Germinal center (tissue), 1 donor: ENCODE measurements at regions not wholly inside any gene's neighbourhood (a gene's known extent, or its start where the extent isn't known, plus 50 kb on each side); places are given as distances from the start of the nearest gene placed in this dataset.

ENCODE experiments used
- DNase-seq: peaks from one replicate; pipeline ENCODE4 v3.0.0; 2012; ENCODE audit warnings: mixed read lengths, low spot score

DNA sequence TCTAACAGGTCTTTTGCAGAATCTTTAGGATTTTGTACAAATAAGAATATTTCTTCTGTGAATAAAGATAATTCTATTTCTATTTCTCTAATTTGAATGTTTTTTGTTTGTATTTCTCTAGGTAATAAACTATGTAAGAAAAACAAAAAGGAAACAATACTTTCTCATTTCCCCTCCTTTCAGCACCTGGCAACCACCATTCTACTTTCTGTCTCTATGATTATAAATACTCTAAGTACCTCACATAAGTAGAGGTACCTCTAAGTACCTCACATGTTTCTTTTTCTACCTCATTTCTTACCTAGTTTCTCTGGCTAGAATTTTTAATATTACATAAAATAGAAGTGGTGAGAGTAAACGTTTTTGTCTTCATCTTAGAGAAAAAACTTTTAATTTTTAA lies 550.0 kb downstream of the EPHA5 start:
- no peak for DNase-seq

DNA sequence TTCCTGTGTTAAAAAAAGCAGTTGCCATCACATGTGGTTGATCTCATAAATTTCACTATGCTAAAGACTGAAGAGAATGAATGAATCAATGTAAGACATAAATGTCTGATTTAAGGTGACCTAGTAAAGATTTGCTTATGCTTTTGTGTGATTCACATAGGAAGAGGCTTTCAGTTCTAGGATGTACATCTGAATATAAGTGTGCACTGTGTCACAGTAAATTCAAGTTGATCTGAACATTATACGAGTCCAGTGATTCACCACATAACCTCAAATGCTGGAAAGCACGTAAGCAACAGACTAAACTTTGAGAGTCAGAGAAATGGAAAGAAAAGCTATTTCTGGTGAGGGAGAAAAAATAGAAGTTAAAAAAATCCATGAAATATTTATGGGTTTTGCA lies 567.9 kb downstream of the EPHA5 start:
- DNase-seq: no peak

DNA sequence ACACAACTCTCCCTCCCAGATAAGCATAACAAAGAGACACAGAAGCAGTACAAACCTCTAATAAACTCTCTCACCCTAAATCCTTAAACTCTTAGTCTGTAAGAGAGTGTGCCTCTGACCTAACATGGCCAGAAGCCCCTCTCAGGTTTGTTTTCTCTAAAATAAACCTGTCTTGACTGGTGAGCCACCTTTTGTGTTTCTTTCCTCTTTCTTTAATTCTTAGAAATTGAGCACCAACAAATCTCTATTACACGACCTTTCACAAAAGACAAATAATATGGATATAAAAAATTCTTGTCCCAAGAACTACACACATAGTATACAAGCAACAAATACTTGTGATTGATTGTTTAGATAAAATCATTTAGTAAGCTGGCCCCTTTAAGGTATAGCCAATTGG lies 573.7 kb downstream of the EPHA5 start:
- no peak for DNase-seq

DNA sequence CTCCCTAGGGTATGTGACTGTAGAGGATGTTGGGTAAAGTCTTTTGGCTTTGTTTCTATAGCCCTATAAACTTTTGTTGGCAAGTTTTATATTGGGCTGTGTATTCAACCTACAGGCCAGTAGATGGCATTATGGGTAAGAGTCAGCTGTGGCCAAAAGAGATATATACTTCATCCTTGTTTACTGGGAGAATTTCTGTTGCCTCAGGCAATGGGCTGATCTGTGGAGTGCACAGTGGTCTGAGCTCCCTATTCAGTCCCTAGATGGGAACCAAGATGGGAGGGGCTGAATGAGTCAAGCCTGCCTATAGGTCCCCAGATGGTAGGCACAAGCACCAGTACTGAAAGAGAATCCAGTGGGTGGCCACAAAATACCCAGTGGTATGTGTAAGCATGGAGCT lies 580.6 kb downstream of the EPHA5 start:
- DNase-seq: no peak

DNA sequence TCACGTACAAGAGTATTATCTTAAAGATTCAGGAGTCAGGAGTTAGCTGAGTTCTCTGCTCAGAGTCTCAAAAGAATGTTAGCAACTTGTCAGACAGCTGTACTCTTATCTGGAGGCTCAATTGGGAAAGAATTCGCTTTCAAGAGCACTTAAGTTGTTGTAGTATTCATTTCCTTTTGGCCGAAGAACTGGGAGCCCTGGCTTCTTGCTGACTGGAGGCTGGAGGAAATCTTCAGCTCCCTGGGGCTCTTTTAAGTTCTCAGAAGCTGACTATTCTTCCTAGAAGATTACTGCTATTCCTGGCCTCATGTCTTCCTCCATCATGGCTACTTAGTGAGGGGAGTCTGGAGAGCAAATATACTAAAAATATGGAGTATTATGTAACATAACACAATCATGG lies 587.2 kb downstream of the EPHA5 start:
- DNase-seq: no peak

DNA sequence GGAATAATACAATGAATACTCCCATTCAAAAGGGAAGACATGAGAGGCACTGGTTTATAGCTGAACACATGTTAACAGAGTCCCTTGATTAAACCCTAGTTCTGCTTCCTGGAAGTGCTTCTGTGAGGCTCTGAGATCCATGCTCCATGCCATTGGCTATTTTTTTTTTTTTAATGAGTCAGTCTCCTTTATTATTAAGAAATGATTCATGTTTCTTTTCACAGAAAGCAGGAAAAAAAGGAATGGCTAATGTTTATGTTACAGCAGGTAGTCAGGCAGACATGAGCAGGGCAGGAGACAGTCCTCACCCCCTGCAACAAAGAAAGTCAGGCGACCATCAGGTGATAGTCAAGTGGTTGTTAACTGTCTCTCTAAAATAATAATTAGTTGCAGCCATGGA lies 598.7 kb downstream of the EPHA5 start:
- DNase-seq: no peak

DNA sequence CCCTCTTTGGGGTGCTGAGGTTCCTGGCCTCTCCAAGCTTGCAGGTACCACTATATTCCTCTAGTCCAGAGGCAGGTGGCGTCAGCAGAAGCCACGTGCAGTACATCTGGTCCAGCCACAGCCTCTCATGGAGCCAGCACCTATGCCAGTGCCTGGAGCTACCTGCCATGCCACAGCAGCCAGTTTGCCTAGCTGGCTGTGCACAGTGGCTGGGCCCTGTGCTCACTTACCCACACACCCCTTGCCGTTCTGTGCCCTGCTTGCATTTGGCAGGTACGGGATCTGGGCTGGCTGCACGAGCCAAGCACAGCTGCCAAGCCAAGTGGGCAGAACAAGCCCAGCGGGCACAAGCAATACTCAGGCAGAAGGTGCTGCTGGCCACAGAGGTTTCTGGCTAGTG lies 601.1 kb downstream of the EPHA5 start:
- DNase-seq: no peak

DNA sequence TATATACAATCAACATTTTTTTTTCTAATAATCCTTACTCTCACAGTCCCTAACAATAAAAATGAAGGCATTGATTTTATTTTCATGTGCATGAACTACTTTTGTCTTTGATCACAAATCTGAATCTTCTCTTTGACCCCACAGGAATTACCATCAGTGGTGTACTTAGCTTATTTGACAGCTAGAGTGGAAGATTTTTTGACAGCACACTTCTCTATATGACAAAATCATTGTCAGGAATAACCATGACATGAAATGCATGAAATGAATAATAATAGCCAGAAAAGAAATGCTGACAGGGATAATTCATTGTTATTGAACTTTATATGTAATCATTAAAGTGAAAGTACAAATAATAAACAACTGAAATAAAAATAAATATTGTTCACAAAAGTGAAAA lies 604.2 kb downstream of the EPHA5 start:
- no peak for DNase-seq

DNA sequence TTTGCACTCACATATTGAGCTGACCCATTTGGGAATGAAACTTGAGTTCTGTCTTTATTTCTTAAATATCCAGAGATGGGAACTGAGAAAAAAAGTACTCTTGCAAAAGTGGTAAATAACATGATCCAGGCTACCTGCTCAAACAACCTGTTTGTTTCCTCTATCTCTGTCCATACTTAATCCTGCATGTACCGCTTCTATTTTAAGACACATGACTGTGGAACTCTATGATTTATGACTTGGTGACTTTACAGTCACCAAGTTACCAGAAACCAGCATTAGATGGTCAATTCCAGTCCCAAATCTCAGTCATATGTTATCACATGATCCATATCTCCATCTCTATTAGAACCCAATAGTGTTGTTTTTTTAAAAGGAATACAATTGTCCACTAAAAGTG lies 606.7 kb downstream of the EPHA5 start:
- no peak for DNase-seq

DNA sequence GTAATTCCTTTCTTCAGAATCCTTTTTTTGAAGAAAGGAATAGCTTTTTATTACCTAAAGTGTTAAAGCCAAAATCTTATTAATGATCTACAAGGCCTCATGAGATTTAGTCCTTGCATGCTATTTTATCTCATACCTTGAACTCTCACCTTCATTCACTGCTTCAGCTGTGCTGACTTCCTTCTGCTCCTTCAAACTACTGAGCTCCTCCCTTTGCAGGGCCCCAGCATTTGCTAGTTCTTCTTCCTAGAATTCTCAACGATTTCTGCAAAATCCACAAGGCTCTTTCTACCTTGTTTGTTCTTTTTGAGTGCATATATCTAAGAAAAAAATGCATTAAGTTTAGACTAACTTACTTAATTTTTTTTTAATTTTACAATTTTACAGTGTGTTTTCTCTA lies 619.5 kb downstream of the EPHA5 start:
- no peak for DNase-seq

DNA sequence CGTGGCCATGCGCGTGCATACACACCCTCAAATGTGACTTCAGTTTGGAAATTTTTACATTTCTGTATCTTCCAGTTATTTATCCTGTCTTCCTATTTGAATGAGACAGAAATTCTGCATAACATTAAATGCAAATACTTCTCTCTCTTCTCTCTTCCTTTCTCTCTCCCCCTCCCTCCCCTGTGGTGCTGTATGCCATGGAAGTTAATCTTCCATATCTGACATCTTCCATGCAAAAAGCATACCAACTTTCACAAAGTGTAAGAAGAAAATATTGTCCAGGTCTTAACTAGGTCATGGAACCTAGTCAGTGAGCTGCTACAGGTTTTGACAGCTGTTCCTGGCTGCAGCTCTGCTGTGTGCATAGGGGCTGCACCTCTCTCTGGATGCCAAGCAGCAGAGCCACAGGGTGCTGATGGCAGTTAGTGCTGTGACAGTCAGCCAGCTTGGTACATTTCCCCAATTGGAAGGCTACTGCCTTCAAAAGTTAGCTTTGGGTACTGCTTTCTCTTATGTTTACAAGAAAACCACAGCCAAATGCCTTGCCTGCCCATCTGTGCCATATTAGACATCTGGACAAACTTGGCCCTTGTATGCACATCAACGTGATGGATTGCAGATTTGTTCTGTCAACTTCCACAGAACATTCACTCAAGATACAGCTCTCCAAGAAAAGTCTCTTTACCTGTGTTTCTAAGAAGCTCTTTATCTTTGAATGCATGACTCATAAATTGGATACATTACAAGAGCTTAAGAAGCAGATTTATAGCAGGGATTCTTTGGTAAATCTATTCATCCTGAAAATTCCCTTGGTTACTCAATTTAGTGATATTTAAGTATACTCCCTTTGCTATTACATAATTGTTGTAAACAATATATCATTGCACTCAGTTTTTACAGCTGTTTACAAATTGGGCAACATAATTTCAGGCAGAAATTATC lies 623.8 kb downstream of the EPHA5 start:
- no peak for DNase-seq

DNA sequence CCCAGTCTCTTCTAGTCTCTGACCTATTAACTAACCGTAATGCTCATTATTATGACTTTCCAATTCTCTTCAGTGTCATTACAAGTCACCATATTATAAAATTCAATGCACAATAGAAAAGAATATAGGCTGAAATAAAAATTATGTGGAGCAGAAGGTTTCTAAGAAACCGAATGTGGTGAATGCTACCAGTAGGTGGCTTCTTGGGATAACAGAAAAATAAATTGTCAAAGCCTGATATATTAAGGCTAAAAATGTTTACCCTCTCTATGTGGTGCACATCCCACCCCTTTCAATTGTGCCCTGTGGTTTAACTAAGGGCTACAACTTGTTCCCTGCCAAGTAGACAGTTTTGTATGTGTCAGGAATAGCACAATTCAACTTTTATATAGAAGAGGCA lies 624.6 kb upstream of the TECRL start:
- DNase-seq: no peak

DNA sequence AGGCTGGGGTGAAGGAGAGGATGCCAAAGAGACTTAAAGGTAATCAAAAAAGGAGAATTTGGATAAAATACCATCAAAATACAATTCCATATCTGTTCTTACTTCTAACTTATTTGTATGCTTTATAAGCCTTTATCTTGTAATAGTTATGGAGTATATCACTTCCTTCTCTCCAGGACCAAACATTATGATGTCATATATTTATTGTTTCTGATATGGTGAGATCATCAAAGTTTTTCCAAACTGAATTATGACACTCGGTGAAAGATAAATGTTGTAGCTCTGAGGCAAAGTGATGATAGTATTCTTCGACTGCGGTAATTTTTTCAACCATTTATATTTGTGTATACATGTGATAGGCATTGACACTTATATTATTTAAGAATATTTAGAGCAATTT lies 619.3 kb upstream of the TECRL start:
- DNase-seq: no peak

DNA sequence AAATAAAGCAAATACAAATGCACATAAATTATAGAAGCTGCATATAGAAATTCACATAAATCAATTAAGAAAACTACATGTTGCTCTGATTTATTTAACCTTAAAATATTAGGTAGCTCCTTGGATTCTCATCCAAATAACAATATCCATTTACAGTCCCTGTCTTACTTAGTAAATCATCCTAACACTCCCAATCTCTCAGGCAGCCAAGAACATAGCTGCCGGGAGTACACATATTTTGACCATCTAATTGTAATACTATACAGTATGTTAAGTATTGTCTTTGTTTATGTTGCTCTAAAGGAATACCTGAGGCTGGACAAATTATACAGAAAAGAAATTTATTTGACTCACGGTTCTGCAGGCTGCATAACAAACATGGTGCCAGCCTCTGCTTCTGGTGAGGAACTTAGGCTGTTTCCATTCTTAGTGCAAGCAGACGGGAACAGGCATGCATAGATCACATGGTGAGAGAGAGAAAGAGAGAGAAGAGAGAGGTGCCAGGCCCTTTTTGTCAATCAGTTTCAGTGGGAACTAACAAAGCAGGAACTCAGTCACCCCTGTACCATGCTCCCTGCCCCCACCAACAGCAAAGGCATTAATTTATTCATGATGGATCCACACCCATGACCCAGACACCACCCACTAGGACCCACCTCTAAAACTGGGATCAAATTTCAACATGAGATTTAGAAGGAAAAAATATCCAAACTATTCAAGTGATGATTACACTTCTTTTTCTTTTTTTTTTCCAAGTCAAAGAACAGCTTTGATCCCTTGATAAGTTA lies 614.8 kb upstream of the TECRL start:
- DNase-seq: no peak

DNA sequence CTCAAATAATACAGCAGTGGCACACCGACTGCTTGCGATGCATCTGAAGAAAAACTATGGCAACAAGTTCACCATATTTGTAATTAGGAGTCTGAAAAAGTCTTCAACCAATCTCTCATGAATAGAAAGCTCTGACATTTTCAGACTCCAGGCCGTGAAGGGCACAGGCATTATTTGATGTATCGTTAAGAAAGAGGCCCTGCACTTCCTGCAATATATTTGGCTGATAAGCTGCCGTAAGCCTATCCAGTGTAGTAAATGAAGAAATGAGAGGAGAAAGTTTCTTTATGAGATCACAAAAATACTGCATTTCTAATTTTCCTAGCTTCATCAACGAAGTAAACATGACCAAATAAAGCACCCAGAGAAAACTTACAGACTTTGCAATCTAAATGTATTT lies 613.8 kb upstream of the TECRL start:
- DNase-seq: no peak

DNA sequence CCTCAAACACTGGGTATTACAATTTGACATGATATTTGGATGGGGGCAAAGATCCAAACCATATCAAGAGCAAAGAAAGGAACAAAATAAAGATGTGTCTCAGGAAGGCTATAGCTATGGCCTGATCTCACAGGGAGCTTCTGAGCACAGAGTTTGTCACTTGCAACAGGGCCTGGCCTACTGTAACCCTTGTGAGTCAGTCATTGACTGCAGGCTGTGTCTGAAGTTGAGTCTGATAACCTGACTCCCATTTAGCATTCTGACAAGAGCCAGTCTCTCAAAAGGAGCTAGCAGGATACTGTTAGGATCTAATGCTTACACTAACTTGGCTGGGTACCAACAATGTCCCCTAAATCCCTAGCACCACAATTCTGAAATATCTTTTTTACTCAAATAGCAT lies 612.5 kb upstream of the TECRL start:
- DNase-seq: no peak

DNA sequence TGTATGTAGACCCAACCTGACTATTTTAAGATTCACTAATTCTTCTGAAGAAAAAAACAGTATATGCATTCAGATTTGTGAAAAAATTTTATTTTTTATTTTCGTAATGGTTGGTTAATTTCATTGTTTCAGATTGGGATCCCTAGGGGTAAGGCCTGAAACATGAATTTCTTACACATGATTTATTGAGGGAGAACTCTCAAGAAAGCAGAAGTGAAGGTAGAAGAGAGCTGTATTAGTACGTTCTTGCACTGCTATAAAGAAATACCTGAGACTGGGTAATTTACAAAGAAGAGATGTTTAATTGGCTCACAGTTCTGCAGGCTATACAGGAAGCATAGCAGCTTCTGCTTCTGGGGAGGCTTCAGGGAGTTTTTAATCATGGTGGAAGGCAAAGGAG lies 611.9 kb upstream of the TECRL start:
- DNase-seq: no peak

DNA sequence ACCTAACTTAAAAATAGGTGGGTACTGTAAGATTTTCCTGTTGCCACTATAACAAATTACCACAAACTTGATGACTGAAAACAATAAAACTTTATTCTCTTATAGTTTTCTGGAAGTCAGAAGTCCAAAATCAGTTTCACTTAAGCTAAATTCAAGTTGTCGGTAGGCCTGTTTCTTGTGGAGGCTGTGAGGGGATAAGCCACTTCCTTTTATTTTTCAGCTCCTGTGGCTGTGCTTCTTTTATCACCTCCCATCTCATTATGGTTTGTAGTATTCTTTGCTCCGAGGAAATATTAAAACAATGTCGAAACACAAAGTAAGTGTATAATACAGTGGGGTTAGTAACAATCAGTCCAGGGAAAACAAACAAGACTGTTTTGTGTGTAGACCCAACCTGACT lies 610.5 kb upstream of the TECRL start:
- no peak for DNase-seq

DNA sequence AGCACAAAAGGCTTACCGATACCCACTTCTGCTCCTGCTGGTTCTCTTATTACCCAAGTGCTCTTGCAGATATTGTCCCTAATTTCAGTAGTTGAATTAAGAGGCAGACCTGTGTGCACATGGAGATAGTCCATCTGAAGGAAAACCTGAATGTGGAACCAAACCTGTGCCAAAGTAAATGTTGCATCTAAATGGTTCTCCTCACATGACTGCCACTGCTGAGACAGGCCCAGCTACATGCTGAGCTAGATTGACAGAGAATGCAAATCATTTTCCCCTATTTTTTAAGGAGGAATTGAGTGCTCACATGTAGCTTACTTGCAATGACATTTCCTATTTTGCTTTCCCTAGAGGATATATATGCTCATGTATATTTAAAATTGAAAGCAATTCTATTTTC lies 609.1 kb upstream of the TECRL start:
- no peak for DNase-seq

DNA sequence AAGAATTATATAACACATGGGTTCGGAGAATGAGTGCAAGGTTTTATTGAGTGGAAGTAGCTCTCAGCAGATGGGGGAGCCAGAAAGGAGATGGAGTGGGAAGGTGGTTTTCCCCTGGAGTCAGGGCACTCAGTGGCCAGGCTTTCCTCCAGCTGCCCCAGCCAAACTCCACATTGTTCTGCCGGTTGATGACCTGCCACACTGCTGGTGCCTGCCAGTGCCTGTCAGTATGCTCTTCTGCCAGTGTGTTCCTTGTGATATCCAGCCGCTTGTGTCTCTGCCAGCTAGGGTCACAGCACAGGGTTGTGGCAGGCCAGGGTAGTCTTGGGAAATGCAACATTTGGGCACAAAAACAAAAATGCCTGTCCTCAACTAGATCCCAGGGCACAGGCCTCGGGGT lies 604.8 kb upstream of the TECRL start:
- DNase-seq: no peak

DNA sequence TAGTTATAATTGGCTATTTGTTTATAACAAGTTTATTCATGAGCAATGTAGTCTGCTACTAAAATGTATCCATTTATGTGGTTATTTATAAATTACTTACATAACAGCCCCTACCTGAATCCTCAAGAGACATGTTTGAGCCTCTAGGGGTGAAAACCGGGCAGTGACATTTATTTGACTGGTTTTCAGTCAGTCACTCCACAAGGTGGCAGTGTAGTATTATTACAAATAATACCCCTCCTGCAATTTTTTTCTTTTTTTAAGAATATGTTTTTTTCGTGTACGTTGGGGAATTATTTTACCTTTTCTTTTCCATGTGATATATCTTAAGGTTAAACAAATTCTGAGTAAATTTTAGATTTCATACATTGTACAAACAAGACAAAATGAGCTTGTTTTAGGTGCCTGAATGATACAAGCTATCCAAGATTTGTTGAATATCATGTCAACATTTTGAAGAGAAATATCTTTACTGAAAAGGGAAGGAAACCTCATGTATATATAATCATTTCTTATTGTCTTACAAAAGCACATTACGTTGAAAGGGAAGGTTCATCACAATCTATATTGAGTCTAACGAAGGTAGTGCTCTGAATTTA lies 598.7 kb upstream of the TECRL start:
- no peak for DNase-seq

DNA sequence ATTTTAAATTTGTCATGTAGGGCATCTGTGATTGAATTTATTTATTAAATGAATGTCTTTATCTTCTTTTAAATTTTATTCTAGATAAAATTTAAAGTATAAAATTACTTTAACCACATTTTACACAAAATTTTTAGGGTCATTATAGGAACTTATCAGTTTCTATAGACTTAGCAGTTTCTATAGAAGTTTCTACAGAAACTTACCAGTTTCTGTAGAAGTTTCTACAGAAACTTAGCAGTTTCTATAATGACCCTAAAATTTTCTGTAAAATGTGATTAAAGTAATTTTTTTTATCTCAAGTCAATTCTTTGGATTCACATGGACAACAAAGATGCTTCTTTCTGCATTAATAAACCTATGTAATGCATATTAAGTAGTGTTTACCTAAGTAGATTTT lies 565.9 kb upstream of the TECRL start:
- no peak for DNase-seq

DNA sequence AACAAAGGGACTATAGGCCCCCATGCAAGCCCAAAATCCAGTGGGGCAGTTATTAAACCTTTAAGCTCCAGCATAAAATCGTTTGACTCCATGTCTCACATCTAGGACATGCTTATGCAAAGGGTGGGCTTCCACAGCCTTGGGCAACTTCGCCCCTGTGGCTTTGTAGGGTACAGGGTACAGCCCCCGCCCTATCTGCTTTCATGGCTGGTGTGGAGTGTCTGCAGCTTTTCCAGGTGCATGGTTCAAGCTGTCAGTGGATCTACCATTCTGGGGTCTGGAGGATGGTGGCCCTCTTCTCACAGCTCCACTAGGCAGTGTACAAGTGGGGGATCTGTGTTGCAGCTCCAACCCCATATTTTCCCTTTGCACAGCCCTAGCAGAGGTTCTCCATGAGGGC lies 559.8 kb upstream of the TECRL start:
- DNase-seq: no peak
